HG02970 (cell line): ENCODE measurements at regions not wholly inside any gene's neighbourhood (a gene's known extent, or its start where the extent isn't known, plus 50 kb on each side); places are given as distances from the start of the nearest gene placed in this dataset.
"Not testable (repeated sequence)": the region's sequence is repeated elsewhere in the genome, so short reads cannot be mapped to it uniquely, and the experiment has no call there.

Experiments
- ATAC-seq: cut with Tn5 transposase; IDR thresholded peaks from one replicate; pipeline ENCODE4 v1.9.1; 2021; ENCODE audit warnings: mild to moderate bottlenecking, moderate library complexity, moderate number of reproducible peaks; ENCODE audit not compliant: unreplicated experiment, low FRiP score

DNA sequence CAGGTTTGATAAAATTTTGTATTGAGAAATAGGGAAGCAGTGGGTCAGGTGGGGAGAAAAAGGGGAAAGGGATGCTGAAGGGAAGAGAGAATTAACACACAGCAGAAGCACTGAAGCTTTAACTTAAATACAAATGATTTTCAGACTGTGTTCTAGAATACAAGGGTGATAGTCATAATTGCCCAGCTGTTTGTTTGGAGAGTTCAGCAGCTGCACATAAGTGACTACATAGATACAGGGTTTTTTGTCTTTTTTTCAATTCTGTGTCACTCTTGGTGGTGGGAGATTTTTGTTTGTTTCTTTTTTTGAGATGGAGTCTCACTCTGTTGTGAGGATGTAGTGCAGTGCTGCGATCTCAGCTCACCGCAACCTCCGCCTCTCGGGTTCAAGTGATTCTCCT lies 590.4 kb upstream of the SEMA6A start:
- ATAC-seq: no peak

- ATAC-seq: no peak
Measured at GRCh38 chr5:117161718-117162335, 587.2 kb upstream of the SEMA6A start.

- ATAC-seq: no peak
Measured at GRCh38 chr5:117160391-117160790, 585.8 kb upstream of the SEMA6A start.

DNA sequence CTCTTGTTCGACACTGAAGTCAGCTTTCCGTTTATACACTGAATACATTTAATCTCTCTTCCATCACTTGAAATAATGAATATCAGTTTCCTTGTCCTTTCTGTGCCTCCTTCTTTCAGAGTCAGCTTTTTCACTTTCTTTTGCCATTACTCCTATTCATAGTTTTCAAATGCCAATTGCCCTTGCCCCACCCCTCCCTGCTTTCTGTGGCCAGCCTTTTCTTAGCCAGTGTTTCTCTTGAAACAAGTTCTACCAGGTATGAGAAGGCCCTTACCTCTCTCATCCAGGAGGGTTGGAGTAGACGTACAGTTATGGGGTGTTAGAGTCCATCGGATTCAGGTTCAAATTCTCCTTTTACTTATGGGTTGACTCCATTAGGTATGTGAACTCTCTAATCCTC lies 574.7 kb upstream of the SEMA6A start:
- ATAC-seq: no peak

GRCh38 chr5:117144086-117144485 lies 569.5 kb upstream of the SEMA6A start:
- no peak for ATAC-seq

DNA sequence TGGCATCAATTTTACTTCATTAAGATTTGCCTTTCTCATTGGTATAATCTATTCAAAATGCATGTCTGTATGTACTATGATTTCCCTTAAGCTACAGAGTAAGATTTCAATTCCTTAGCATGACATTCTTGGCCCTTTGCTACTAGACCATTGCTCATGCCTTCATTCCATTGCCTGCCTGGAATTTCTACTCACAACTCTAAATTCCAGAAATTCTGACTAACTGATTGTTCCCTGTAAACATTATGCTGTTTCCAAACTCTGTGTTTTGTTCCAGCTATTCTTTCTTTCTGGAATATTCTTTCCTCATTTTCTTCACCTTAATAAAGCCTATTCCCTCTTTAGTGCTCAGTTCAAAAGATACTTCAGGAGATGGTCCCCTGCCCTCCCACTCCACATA lies 568.8 kb upstream of the SEMA6A start:
- no peak for ATAC-seq

GRCh38 chr5:117138523-117138922 lies 563.9 kb upstream of the SEMA6A start:
- no peak for ATAC-seq

DNA sequence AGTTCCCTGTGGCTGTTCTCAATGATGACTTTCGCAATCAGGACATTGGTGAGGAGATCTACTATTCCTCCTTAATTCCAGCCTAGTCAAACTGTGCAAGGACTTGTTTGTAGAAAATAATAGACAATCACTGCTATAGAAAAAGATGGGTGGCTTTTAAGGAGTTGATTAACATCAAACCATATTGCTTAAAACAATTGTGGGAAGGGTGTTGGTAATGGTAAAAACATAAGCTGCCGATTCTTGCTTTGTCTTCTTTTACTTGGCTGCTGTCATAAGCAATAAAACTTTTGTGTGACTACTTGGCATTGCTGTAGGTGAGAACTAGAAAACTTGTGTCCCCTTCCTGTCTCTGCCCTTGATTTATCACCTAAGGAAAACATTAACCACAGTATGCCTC lies 561.2 kb upstream of the SEMA6A start:
- no peak for ATAC-seq

GRCh38 chr5:117133198-117133597 lies 558.6 kb upstream of the SEMA6A start:
- ATAC-seq: no peak

GRCh38 chr5:117131876-117132275 lies 557.3 kb upstream of the SEMA6A start:
- ATAC-seq: no peak

DNA sequence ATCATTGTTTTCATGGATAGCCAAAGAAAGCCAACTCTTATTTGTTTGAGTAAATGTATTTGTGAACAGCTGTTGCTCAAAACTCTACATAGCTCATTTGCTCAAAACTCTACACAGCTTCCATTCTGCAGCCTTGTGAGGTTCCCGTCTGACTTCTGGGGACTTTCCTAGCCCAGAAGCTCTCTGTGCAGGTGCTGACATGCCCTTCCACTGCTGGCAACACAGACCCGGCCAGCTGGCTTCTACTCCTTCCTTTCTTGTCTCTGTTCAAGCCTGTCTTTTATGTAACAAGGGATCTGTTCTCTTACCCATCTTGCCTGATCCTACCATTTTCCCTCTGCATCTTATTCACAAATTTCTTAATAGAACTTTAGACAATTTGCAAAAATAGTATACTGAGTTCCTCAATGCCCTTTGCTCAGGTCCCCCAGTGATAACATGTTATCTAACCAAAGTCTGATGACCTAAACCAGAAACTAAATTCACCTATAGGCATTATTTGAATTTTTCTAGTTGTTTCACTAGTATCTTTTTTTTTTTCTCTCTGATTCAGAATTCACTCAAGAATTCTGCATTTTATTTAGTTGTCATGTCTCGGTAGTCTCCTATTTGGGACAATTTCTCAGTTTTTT lies 556.5 kb upstream of the SEMA6A start:
- peak; percentile 77 for ATAC-seq

DNA sequence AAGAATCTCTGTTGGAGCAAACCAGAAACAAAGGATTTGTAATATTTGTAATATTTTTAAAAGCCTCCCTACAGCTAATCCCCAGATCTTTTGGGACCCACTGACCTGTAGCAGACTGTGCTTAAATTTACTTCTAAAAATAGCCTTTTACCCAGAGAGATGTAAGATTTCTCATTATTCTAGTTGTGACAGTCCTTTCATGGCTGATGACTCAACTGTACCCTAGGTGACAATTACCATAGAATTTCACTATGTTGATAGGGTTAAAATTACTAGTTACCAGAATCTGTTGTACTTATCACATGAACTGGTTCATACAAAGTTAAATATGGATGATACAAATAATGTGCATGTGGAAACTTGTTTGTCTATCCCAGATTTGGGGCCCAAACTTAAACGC lies 543.9 kb upstream of the SEMA6A start:
- no peak for ATAC-seq

- not testable (repeated sequence) for ATAC-seq
Measured at GRCh38 chr5:117117314-117117713, 542.7 kb upstream of the SEMA6A start.

- no peak for ATAC-seq
Measured at GRCh38 chr5:117110548-117110947, 535.9 kb upstream of the SEMA6A start.

DNA sequence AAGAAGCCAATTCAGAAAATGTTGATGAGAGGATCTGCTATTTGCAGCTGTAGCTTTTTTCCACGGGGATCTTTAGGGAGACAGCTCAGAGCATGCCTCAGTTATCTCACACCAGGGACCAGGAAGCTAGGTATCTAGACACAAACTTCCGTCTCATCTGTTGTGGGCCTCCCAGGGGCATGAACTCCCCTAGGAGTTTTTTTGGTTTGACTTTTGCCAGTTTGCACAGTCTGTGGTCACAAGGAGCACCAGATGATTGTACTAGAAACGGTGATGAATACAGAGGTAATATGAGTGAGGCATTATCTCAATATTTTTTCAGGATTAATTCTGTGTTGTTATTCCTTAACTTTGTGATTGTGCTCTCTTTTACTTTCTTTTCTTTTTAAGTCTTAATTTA lies 533.2 kb upstream of the SEMA6A start:
- no peak for ATAC-seq

DNA sequence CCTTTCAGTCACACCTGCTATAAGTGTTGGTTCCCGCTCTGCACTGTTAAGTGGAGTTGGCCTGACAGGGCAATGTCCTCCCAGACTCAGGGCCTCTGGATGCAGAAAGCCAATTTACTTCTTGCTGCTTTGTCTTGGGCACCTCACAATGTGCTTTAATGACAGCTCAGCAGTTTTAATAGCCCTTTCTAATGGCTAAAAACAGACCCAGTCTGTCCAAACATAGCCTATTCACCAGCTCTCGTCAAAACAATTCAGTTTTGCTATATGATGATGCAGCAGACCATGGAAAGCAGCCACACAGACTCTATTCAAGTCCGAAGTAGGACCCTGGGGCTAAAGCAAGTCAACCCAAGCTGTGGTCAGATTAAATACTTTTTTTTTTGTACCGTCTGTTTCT lies 529.1 kb upstream of the SEMA6A start:
- no peak for ATAC-seq

DNA sequence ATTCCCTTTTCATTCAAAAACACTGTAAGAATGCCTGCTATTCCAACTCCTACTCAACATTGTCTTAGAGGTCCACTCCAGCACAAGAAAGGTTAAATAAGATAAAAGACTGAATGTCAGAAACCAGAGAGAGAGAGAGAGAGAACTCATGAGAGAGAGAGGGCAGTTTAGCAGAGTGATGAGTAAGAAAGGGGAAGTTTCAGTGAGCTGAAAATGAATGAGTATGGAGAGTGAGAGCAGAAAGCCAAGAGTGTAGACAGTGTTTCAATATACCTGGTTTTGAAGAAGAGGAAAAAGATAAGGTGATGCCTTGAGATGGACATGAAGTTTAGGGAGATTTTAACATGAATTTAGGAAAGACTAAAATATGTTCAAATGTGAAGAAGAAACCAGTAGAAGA lies 528.0 kb upstream of the SEMA6A start:
- no peak for ATAC-seq

- no peak for ATAC-seq
Measured at GRCh38 chr5:117100176-117100575, 525.6 kb upstream of the SEMA6A start.

DNA sequence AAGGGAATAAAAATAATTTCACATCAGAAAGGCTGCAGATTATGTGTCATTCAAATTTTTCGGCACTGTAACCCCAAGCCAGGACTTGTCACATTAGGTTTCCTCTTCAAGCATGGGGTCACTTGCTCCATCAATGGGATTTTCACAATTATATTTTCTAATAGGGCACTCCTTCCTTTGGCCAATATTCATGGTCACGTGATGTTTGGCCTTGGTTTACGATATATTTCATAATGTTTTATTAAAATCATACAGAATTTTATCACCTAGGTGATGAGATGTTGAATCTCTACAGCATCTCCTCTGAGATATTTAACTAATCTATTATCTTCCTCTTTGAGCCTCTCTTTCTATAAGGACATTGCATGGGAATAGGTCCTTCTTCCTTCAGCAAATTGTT lies 523.5 kb upstream of the SEMA6A start:
- no peak for ATAC-seq

DNA sequence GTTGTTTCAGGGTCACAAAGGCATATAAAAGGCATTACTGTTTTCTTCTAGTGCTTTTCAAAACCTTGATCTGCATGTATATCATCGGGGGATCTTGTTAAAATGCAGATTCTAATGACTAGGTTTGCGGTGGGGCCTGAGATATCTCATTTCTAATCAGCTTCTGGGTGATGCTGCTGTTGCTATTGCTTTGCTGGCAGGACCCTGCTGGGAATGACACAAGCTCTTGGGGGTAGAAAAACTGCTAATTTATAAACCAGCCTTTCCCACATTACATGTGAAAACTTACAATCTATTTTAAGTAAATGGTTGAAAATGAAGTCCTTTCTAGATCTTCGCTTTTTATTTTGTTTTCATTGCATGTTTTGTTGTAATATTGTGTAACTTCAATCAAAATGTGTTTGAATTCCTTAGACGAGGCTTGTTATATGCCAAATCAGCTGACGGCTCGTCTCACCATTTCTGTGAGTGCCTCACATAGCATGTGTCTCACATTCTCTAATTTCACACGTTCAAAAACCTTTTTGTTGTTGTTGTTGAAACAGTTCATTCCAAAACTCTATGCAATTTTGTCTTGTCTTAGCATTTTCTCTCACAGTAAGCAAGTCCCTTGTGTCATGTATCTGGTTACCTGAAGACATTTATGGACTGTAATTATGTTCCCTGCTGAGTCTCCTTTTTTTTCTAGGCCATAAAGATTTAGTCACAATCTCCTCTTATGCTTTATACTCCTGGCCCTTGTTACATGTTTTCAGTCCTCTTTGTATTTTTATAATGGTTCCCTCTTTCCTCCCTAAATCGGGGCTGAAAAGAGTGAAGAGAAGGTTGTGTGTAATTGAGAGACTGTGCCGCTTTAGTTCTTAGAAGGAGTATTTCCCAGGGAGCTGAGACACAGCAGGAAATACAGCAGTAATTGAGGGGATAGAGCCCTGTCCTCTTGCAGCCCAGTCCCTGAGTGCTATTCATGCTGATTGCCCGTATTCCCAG lies 521.0 kb upstream of the SEMA6A start:
- no peak for ATAC-seq

DNA sequence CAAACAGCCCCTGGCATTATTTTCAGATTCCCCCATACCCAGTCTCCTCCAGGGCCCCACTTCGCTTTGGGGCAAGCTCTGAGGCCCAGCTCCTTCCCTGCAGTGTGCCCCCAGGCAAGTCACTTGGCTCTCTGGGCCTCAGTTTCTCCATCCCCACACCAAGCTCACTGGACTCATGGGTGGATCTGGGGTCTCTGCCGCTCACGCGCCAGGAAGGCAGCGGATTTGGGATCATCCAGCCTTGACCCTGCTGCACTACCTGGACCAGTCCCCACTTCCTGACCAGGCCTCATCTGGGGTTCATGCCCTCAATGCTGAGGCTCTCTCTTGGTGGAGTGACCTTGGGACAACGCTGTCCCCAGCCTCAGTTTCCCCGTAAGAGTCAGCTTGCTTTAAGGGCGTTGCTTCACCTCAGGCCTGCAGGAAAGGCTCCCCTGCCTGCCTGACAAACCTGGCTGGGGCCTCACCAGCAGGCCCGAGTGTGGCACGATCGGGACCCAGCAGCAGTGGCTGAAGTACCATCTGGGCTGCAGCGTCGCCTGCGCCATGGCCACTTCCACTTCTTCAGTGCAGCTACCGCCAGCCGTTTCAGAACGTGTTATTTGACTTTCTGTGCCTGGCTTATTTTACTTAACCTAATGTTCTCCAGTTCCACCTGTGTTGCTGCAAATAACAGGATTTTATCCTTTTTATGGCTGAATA lies 519.6 kb upstream of the SEMA6A start:
- no peak for ATAC-seq
